ENCODE measurements at regions not wholly inside any gene's neighbourhood (a gene's known extent, or its start where the extent isn't known, plus 50 kb on each side); places are given as distances from the start of the nearest gene placed in this dataset.

DNA sequence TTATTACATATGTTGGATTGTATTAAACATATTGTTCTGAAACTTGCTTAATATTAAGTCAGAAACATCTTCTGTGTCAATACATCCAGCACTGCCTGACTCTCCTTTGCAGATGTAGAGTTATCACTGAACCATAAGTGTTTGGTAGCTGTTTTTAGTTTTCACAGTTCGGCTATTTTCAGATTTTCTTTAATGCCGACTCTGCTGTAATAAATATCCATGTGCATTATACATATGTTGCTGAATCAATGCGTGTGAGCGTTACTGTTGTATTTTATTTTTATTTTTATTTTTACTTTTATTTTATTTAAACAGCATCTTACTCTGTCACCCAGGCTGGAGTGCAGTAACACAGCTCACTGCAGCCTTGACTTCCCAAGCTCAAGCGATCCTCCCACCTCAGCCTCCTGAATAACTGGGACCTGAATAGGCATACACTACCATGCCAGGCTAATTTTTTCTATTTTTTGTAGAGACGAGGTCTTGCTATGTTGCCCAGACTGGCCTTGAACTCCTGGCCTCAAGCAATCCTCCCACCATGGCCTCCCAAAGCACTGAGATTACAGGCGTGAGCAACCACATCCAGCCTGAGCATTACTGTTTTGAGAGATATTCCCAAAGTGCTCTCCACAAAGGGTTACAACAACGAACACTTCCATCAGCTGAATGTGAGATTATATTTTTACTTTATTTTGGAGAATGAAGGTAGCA, 50.7 kb upstream of the NOCT start:
- DNase-seq: no peak

- no peak for DNase-seq
Measured at GRCh38 chr4:138963412-138963811, 52.2 kb upstream of the NOCT start.

DNA sequence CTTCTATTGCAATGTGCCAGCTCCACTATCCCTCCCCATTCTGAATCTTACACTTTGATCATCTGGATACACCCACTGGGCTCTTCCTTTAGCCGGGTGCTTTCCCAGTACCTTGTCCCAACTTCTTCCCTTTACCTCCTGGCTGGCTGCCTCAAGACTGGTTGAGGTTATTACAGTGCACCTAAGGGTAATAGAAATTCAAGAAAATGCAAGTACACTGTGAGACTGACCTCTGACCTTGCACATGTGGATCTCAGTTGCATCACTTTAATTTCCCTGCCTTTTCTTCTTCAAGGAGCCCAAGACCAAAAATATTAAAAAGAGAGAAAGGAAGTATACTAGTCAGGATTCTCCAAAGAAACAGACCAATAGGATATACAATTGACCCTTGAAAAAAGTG, 53.9 kb upstream of the NOCT start:
- no peak for DNase-seq

DNA sequence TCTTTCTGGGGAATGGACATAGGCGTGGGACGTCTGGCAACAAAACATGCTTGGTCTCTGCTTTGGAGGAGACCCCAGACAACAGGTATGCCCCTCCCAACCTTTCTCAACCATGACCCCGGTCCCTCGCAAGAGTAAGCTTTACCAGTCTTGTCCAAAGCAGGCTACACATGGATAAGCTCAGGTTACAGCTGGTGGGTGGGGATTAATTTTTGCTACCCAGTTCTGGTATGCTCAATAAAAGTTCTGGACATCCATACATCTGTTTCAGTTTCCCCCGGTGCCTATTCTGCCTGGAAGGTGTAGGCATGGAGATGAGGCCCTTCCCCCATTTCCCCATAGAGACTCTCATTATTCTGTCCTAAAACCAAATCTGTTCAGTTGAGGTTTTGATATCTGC, 54.5 kb upstream of the NOCT start:
- DNase-seq: no peak

DNA sequence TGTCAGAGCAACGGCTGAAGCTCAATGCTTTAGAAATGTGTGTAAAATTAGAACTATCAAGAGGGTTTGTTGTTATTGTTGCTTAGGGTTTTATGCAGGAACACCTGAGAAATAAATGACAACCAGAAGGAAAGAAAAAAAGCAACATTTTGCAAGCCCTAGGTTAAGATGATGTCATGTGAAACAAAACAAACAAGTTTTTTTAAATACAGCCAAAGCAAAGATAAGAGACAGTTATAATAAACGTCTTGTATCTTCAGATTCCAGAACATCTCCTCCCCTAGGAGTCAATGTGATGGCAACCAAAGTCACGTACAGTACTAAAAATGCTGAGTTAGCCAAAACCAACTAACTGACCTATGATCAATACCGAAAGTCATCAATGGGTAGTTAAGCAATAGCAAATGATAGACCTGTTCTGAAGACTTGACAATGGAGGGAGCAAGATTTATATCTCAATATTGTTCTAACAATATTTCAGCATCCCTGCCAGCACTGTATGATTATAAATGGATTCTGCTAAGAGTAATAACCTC, 55.3 kb upstream of the NOCT start:
- no peak for DNase-seq

DNA sequence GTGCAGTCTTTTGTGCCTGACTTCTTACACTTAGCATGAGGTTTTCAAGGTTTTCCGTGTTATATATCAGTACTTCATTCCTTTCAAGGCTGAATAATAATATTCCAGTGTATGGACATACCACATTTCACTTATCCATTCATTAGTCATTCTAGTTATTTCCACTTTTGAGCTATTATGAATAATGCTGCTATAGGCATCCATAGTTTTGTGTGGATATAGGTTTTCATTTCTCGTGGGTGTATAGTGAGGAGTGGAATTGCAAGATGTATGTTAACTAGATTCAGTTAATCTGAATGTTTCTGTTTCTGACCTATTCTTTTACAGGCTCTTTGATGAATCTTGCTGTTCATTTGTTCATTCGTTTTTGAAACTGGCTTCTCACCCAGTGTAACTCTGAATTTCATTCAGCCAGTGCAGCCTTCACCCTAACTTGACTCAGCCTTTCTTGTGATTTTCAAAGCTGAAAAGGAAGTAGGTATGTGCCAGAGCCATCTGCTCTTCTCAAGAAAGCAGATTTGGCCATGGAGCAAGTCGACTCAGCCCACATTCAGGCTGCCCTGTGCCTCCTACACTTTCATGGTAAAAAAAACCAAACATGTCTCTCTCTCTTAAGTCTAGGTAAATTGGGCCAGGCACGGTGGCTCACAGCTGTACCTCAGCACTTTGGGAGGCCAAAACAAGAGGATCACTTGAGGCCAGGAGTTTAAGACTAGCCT, 56.3 kb upstream of the NOCT start:
- DNase-seq: no peak

DNA sequence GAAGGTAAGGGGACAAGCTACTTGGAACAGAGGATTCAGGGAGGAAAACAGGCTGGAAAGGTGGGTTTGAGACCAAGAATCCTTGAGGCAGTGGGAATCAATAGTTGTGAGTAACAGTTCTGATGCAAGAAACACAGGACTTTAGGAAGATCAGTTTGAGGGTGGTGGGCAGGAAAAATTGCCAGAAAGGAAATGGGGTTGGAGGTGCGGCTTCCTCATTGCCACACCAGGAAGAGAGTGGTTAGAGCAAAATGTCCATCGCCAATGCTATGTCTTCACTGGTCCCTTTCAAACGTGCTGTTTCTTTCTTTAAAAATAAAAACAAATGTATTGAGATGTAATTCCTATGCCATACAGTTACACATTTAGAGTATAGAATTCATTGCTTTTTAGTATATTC, 57.1 kb upstream of the NOCT start:
- DNase-seq: no peak

GRCh38 chr4:138957302-138957701, 58.3 kb upstream of the NOCT start:
- DNase-seq: no peak

GRCh38 chr4:138954428-138954827, 61.2 kb upstream of the NOCT start:
- DNase-seq: no peak

DNA sequence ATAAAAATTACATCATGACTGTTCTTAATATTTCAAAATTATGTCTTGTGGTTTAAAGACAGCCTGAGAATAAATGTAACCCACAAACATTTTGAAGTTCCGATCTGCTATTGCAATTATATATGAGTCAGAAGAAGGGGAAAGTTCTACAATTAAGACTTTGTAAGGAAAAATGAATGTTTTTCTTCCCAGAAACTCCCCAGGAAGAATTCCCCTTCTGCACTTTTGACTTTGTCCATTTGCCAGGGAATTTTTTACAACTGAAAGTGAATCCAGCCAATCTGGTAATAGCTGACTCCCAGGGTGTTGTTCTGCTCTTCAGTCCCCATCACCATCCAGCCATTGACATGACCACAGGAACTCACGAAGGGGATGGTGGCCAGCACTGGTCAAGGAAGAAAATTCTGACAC, 61.6 kb upstream of the NOCT start:
- no peak for DNase-seq

DNA sequence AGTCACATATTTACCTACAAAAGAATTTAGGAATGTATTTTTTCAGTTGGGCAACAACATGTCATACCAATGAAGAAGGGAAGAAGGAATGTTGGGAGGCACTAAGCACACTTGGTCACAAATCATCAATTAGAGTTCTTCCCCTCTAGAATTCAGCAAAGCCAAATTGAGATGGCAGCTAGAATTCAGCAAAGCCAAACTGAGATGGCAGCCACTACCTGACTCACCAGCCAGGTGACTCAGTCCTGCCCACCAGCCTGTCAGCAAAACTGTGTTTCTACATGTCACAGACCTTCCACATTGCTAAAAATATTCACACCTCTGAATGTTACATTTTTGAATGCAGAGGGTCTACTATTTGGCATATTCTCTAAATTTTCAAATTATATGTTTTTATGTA, 63.2 kb upstream of the NOCT start:
- no peak for DNase-seq

DNA sequence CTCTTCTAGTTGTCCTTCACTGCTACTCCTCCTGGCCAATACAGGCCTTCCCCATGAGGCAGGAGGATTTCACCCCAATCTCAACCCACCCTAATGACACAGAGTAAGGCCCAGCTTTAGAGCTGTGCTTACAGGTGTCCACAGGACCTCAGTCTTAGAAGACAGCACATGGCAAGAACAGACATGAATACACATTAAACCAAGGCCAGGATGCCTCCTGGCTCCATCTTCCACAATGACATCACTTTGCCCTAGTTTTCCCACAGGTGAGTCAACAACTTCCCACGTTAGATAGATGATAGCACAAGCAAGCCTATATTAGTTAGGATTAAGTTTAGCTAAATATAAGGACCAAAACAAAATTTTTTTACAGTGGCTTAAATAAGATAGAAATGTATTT, 63.8 kb upstream of the NOCT start:
- DNase-seq: no peak

DNA sequence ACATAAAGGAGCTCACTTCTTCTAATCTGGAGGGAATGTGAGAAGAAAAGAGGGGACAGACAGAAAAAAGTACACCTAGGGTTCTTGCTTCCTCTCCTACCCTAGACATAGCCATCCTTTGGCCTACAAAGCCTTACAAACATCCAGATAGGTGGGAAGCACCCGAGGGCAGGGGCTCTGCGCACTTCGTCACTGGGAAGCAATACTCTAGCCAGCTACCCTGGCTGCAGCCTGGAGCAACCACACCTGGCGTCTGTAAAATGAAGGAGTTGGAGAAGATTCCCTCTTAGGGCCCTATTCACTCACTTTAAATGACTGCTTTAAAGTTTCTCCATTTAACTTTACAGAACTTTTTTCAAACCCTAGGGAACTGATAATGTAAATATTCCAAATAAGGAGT, 65.7 kb upstream of the NOCT start:
- DNase-seq: no peak

- no peak for DNase-seq
Measured at GRCh38 chr4:138948918-138949317, 66.7 kb upstream of the NOCT start.

GRCh38 chr4:138946306-138946705, 69.3 kb upstream of the NOCT start:
- no peak for DNase-seq

DNA sequence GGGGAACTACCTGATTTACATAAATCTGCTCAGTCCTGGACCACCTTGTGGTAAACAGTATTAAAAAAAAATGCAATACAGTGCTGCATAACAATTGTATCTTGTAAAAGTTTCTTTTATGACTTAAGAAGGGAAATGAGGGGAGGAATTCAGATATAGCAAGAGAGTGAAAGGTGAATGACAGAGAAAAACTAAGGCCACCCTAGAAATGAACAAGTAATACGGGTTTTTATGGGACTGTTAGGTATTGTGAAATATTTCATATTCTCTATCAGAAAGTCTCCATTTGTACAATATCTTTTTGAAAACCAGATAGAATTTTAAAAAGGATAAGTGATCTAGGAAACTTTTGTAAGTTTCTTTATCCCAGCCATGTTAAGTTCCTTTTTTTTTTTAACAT, 69.7 kb upstream of the NOCT start:
- DNase-seq: no peak

GRCh38 chr4:138945401-138945800, 70.2 kb upstream of the NOCT start:
- DNase-seq: no peak

DNA sequence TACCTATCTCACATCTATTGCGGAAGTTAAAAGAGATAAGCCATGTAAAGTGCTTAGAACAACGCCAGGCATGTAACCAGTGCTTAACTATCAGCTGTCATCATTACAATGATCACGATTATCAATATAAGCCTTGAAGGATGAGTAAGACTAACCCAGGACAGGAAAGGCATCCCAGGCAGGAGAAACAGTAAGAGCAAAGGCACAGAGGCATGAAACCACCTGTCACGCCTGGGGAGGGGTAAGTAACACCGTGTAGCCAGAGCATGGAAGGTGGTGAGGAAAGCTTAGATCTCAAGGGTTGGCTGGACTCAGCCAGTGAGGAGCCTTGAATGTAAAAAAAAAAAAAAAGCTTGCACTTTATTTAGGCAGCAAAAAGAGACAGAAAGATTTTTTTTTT, 71.7 kb upstream of the NOCT start:
- DNase-seq: no peak

GRCh38 chr4:138941037-138941436, 74.5 kb upstream of the NOCT start:
- no peak for DNase-seq

- DNase-seq: no peak
Measured at GRCh38 chr4:138939960-138940359, 75.6 kb upstream of the NOCT start.

DNA sequence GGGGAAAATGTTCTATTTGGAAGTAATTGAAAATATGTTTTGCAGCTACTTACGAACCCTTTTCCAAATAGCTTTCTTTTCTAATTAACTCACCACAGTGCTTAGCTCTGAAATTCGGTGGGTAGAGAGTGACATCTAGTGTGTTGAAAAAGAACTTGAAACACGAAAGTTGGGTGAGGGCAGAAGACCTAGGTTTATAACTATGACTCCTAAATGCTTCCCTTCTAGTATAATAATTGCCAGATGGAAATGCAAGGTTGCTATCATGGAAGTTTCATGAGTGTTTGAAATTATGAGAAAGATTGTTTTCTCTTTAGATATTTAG, 77.3 kb upstream of the NOCT start:
- DNase-seq: peak; percentile 51

GRCh38 chr4:138935135-138935807, 80.3 kb upstream of the NOCT start:
- DNase-seq: no peak

- DNase-seq: no peak
Measured at GRCh38 chr4:138927072-138927471, 88.5 kb upstream of the NOCT start.

GRCh38 chr4:138925495-138925894, 90.1 kb upstream of the NOCT start:
- DNase-seq: no peak

Measured in NCI-H1694 treated with DMSO at 0.1 percent for 48 hours (cell line).